ENCODE measurements at regions not wholly inside any gene's neighbourhood (a gene's known extent, or its start where the extent isn't known, plus 50 kb on each side); places are given as distances from the start of the nearest gene placed in this dataset.

DNA sequence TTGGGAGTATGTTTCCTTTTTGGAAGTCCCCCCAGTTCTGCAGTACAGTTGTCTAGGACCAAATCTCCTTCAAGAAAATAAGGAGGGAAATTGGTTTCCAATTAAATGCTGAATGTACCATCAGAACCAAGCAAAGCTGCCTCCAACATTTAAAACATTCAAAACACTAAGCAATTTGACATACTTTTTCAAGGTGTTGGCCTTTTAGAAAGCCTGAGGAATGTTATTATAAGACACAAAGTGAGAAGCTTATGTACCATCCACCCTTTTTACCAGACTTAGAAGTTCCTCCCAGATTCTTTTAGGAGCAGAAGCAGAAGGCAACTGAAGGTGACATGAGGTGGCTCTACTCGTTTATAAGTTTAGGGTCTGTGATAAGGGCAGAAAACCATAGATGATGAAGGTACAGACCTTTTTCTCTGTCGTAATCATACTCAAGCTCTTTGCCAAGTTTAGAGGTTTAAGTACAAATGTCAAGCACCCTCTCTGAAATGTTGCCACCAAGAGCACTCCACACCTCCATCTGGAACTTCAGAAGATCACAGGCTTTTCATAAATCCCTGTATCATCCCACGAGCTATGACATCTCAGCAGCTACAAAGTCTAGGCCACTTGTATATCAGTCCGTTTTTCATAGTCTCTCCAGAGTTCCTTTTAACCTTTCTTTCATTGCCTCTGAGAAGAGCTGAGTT, 282.5 kb upstream of the THBS1 start:
- intact Hi-C loops (cut with DNase I): no loop called here
- DNase-seq: no peak

DNA sequence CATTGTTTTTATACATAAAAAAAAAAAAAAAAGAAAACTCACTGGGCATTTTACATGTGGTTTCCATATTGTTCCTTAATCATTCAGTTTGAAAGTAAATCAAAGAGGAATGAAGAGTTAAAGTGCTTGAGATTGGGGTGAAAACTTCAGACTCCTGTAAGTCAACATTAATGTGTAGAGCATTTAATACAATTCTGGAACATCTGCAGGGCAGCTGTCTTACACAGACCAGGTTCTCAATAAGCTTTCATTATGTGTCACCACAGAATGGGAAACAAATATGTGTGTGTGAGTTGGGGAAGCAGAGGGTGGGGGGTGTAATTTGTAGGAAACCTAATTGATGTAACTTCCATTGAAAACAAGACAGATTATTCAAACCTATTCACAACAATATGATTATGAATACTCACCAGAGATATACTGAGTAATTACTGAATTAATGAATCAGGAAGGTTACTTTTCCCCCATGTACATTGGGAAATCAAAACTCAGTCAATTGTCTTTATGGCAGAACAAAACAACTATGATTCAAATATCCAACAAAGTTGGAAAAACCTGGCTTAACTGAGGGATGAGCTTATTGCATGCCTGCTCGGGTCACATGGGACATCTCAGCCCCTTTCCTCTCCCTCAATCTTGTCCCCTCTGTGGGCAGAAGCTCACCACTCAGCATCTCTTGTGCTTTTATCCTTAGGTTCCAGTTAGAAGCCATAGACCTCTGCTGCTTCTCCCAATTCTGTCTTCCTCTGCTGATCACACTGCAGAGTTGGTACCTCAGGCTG, 281.2 kb upstream of the THBS1 start:
- DNase-seq: no peak
- Histone ChIP-seq H3K27me3 (no peaks in the 10 kb centered on the region), H3K36me3 (no peaks in the 10 kb centered on the region), H3K9me3 (no peaks in the 10 kb centered on the region), H3K4me1 (peaks cover 0 to 9% (median 4%) of the 10 kb centered on the region in 3 donors), H3K4me3 (no peak overlapping the region), H3K27ac (no peak overlapping the region)
- no peak for TF ChIP-seq POLR2A (IDR thresholded peaks at IDR 0.05)
- TF ChIP-seq, protein P1, sequence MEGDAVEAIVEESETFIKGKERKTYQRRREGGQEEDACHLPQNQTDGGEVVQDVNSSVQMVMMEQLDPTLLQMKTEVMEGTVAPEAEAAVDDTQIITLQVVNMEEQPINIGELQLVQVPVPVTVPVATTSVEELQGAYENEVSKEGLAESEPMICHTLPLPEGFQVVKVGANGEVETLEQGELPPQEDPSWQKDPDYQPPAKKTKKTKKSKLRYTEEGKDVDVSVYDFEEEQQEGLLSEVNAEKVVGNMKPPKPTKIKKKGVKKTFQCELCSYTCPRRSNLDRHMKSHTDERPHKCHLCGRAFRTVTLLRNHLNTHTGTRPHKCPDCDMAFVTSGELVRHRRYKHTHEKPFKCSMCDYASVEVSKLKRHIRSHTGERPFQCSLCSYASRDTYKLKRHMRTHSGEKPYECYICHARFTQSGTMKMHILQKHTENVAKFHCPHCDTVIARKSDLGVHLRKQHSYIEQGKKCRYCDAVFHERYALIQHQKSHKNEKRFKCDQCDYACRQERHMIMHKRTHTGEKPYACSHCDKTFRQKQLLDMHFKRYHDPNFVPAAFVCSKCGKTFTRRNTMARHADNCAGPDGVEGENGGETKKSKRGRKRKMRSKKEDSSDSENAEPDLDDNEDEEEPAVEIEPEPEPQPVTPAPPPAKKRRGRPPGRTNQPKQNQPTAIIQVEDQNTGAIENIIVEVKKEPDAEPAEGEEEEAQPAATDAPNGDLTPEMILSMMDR (IDR thresholded peaks at IDR 0.05): no peak
- intact Hi-C loops (cut with DNase I): no loop called here
- 86 to 92% methylated on average over 1 of the region's 1 CpG for WGBS, 2 donors

More for the DNA sequence above, 282.5 kb upstream of the THBS1 start:
- H3K27ac ChIP-seq: no peak overlapping the region
- H3K27me3 ChIP-seq: no peaks in the 10 kb centered on the region
- no peak overlapping the region for H3K4me3 ChIP-seq
- peaks cover 0 to 9% (median 0%) of the 10 kb centered on the region in 3 donors for H3K4me1 ChIP-seq
- TF ChIP-seq, protein P1 (IDR thresholded peaks at IDR 0.05): no peak
- TF ChIP-seq POLR2A (IDR thresholded peaks at IDR 0.05): no peak
- H3K36me3 ChIP-seq: no peaks in the 10 kb centered on the region
- no peaks in the 10 kb centered on the region for H3K9me3 ChIP-seq
- WGBS, 2 donors: 79 to 81% methylated on average over 4 of the region's 4 CpGs

DNA sequence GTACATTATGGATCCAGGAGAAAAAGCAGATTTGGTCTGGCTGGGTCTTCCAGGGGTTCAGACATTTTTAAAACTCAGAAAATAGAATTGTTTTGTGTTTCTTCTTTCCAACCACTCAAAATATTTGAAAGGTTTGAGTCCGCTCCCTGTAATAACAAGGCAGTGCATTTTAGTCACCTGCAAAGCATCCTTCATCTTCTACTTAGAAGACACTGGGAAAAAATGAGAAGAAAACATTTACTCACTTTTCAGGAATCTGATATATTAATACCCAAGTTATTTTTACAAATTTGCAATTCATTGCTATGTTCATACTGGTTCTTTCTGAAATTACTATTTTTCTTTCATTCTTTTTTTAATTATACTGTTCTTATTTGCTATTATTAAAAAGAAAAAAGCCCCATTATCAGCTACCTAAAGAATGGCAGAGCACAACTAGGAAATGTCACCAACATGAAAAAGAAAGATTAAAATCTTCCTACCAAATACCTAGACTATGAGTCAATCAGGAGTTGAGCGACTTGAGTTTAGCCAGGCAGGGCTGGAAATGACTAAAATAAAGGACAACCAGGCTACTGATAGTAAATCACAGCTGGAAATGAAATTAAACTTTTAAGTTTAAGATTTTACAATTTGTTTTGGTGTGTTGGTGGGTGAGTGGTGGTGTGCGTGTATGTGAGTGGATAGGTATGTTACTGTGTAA, 280.3 kb upstream of the THBS1 start:
- no peaks in the 10 kb centered on the region for H3K36me3 ChIP-seq
- no peak overlapping the region for H3K4me3 ChIP-seq
- H3K9me3 ChIP-seq: no peaks in the 10 kb centered on the region
- H3K27ac ChIP-seq: no peak overlapping the region
- WGBS, 2 donors: 68 to 83% methylated on average over 3 of the region's 3 CpGs
- peaks cover 0 to 9% (median 4%) of the 10 kb centered on the region in 3 donors for H3K4me1 ChIP-seq
- H3K27me3 ChIP-seq: no peaks in the 10 kb centered on the region
- intact Hi-C loops (cut with DNase I): no loop called here
- DNase-seq: no peak
- no peak for TF ChIP-seq POLR2A (IDR thresholded peaks at IDR 0.05)
- TF ChIP-seq, protein P1 (IDR thresholded peaks at IDR 0.05): no peak

DNA sequence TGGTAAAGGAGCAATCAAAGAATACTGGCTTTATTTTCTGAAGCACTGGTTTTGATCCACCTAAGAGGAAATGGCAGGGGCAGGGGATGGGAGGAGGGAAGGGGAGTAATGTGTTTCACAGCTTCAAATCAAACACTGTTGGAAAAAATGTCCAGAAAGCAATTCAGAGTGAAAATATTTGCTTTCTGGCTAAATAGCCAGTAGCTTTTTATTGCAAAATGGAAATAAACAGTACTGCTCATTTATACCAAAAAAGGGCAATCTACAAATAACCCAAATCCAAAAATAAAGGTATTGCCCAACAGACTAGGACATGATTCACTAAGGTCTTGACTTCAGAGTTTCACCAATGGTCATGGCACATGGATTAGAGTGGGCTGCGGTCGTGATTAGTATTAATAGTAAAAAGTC, 279.3 kb upstream of the THBS1 start:
- Histone ChIP-seq H3K27ac (peak overlapping the region in 3 of 4 donors; percentile 22 to 71 (median 51)), H3K27me3 (no peaks in the 10 kb centered on the region), H3K9me3 (no peaks in the 10 kb centered on the region), H3K4me1 (peaks cover 0 to 9% (median 4%) of the 10 kb centered on the region in 3 donors), H3K4me3 (no peak overlapping the region), H3K36me3 (no peaks in the 10 kb centered on the region)
- DNase-seq: no peak
- TF ChIP-seq, protein P1 (IDR thresholded peaks at IDR 0.05): no peak
- no peak for TF ChIP-seq POLR2A (IDR thresholded peaks at IDR 0.05)
- intact Hi-C loops (cut with DNase I): no loop called here
- 65 to 76% methylated on average over 2 of the region's 2 CpGs for WGBS, 2 donors

DNA sequence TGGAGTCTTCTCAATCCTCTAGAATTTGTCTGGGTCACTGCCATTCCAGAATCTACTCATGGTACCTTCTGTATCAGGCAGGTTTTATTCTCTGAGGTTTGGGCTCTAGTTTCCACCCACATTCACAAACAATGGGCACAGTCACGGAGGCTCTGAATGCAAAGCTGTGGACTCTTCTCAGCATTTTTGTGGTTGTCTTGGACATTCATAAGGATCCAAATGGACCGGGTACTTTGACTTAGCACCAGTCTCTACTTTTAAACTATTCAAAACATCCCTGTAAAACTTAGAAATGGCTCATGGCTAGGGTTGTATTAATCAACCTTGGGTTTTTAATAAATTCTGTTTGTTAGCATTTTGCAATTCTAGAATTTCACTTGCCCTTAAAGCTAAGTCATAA, 277.9 kb upstream of the THBS1 start:
- 66 to 70% methylated on average over 2 of the region's 2 CpGs for WGBS, 2 donors
- no peak for DNase-seq
- Histone ChIP-seq H3K27ac (no peak overlapping the region), H3K27me3 (no peaks in the 10 kb centered on the region), H3K9me3 (no peaks in the 10 kb centered on the region), H3K4me3 (no peak overlapping the region), H3K4me1 (peaks cover 0 to 9% (median 4%) of the 10 kb centered on the region in 3 donors), H3K36me3 (no peaks in the 10 kb centered on the region)
- TF ChIP-seq, protein P1 (IDR thresholded peaks at IDR 0.05): no peak
- TF ChIP-seq POLR2A (IDR thresholded peaks at IDR 0.05): no peak
- intact Hi-C loops (cut with DNase I): no loop called here

Data from esophagus squamous epithelium (tissue), 5 donors.